NCI-H510A treated with DMSO at 0.1 percent for 48 hours (cell line): ENCODE measurements at regions not wholly inside any gene's neighbourhood (a gene's known extent, or its start where the extent isn't known, plus 50 kb on each side); places are given as distances from the start of the nearest gene placed in this dataset.
A peak's percentile ranks its signal among the peaks of the same experiment; 100 is the strongest.

Experiments used
- DNase-seq: peaks from one replicate; lab custom pipeline; 2025; lab: John Stamatoyannopoulos, UW

GRCh38 chr9:23590276-23591000, 235.6 kb downstream of the ELAVL2 start:
- no peak for DNase-seq

GRCh38 chr9:23594421-23594820, 231.6 kb downstream of the ELAVL2 start:
- no peak for DNase-seq

DNA sequence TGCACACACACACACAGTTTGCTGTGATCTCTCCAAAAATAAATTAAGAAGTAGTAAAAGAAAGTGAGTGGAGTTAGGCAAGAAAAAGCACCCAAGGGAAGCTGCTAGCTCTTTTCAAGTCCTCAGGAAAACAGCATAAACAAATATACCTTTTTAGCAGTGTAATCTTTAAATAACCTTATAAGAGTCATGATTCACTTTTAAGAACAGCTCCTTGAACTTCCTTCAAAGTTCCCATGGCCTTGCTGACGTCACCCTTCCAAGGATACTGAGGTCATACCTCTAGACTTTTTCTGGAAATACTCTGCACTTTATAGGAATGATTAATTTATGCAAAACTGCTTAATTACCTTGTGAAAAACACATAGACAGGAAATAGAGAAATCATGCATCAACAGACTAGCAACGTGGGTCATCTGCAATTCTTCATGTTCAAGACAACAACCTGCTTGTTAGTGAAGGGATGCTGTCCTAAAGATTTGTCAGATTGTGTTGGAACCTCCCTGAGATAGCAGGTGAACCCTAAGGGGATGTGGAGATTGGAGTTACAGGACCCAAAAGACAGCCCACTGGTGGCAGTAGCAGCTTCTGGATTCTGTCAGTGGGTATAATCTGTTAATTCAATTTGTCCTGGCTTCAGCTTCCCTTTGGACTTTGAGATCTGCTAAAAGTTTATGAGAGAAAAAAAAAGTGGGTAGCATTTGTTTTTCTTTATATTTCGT, 229.0 kb downstream of the ELAVL2 start:
- no peak for DNase-seq

GRCh38 chr9:23598994-23599393, 227.0 kb downstream of the ELAVL2 start:
- DNase-seq, result peak; percentile 41

DNA sequence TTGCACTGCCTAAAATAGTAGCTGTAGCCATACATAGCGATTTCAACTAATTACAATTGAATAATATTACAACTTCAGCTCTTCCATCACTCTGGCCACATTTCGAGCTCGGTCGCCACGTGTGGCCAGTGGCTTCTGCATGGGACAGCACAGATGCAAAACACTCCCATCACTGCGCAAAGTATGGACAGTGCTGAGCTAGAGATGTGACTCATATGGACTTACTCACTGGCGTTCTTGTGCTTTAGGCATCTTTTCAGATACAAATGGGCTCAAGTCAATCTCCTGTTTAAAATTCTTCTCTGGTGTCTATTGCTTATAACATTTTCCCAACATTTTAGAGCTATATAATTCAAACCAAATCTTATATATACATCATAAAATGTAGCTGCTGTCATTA, 222.7 kb downstream of the ELAVL2 start:
- no peak for DNase-seq

DNA sequence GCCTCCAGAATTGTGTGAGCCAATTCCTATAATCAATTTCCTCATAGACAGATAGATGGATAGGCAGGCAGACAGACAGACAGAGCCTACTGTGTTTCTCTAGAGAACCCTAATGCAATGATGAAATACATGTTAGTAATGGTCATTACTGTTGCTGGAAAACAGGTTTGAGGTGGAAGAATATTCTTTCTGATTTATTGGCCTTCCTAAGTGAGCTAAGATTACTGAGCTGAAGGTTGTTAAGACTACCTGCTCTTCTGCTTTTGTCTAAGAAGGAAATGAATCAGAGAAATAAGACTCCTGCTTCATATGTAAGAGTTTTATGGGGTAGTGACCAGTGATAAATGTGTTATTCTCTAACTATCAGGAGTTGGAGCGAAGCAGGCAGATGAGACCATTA, 219.9 kb downstream of the ELAVL2 start:
- no peak for DNase-seq

GRCh38 chr9:23608456-23608855, 217.6 kb downstream of the ELAVL2 start:
- no peak for DNase-seq

DNA sequence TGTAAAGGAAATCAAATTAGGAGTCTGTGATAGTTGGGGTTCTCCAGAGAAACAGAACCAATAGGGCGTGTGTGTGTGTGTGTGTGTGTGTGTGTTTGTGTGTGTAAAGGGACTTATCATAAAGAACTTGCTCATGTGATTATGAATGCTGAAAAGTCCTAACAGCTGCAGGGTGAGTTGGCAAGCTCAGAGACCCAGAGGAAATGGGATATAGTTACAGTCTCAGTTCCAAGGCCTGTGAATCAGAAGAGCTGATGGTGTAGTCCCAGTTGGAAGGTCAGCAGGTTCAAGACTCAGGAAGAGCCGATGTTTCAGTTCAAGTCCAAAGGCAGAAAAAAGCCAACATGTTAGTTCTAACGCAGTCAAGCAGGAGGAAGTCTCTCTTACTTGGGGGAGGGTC, 214.2 kb downstream of the ELAVL2 start:
- DNase-seq, result no peak

DNA sequence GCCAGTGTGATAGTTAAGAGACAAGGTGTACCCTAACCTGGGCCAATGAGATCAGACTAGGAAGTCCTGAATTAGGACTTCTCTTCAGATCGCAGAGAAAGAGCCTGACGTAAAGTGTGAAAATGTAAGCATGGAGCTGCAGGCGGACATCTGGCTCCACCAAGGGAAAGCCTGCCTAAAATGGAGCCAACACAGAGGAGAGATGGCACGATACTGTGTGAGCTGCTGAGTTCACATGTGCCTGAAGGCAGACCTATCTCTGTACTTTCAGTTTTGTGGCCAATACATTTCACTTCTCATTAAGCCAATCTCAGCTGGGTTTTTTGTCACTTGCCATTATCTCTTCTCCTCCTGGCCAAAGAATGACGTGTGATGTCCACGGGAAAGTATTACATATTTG, 210.5 kb downstream of the ELAVL2 start:
- no peak for DNase-seq

GRCh38 chr9:23621188-23621587, 204.9 kb downstream of the ELAVL2 start:
- DNase-seq, result no peak

- no peak for DNase-seq
Observed at GRCh38 chr9:23621924-23622323, 204.1 kb downstream of the ELAVL2 start.

DNA sequence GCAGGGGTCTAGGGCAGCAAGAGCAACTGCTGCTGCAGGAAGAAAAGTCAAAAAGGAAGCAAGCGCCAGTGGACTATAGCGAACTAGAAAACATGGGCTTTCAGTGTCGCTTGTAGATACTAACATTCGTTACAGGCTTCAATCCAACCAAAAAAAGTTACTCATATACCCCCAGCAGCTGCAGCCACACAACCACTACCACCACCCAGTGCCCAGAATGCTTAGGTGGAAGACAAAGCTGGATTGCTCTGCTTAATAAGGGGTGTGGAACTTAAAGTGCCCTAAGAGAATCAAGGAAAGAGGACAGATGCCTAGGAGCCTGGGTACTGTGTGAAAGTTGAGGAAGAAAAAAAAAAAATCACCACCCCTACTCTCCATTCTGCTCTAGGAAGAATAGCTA, 203.6 kb downstream of the ELAVL2 start:
- DNase-seq, result no peak

DNA sequence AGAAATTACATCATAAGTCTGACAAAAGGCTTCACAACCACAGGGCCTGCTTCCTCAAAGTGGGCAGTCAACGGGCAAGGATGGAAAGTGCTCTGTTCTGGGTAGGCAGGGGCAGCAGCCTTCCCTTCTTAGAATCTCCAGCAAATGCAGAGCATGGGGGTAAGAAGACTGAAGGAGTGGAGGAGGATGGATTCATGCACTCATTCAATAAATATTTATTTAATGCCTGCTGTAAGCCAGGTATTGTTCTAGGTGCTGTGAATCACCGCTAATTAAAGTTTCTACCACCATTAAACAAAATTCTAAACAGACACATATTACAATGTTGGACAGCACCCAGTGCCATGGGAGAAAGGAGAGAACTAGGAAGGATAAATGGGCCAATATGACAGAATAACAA, 195.6 kb downstream of the ELAVL2 start:
- no peak for DNase-seq

- DNase-seq, result no peak
Observed at GRCh38 chr9:23635276-23635675, 190.8 kb downstream of the ELAVL2 start.

GRCh38 chr9:23636199-23636598, 189.8 kb downstream of the ELAVL2 start:
- DNase-seq, result no peak

GRCh38 chr9:23638011-23638410, 188.0 kb downstream of the ELAVL2 start:
- no peak for DNase-seq

GRCh38 chr9:23638837-23639426, 187.1 kb downstream of the ELAVL2 start:
- no peak for DNase-seq
